ENCODE measurements at regions not wholly inside any gene's neighbourhood (a gene's known extent, or its start where the extent isn't known, plus 50 kb on each side); places are given as distances from the start of the nearest gene placed in this dataset.

DNA sequence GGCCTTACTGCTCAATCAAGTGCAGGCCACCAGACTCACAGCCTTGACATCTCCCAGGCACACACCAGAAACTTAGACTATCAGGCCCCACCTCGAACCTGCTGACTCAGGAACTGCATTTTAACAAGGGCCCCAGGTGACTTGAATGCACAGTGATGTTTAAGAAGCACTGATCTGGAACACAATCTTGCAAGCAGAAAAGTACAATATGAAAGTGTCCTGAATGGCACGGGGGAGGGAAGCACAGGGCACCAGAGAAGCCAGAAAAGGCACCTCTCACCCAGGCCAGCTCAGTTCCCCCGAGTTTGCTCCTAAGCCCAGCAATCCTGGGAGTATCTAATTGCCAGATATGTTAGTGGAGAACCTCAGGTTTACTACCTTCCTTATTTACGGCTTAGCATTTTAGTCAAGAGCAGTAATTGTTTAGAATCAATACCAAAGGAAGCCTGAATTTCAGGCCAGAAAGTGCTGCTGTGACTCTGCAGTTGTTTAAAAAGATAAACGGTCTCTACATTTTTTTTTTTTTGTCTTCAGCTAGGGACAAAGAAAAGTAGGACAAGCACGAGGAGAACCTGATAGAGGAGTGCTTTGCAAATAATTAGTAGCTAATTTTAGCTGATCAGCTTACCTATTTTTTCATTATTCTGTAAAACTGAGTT is 50.9 kb upstream of the CDC42BPA start:
- no peak for DNase-seq

All from stimulated activated CD4-positive, alpha-beta T cell treated with anti-CD3 and anti-CD28 coated beads, Interleukin-4, amount 100 ng/mL, for 4 hours (primary cell).